GM10266 (cell line): ENCODE measurements at regions not wholly inside any gene's neighbourhood (a gene's known extent, or its start where the extent isn't known, plus 50 kb on each side); places are given as distances from the start of the nearest gene placed in this dataset.

Experiments
- DNase-seq: peaks from one replicate; pipeline ENCODE4 v3.0.0; 2012; ENCODE audit errors: extremely low spot score
- TF ChIP-seq, protein P1 (sequence below): IDR thresholded peaks from 2 replicates; pipeline ENCODE4 v1.5.1; 2012; ENCODE audit warnings: mild to moderate bottlenecking, low read depth; ENCODE audit not compliant: control insufficient read depth, insufficient read depth; ENCODE audit errors: missing control alignments

DNA sequence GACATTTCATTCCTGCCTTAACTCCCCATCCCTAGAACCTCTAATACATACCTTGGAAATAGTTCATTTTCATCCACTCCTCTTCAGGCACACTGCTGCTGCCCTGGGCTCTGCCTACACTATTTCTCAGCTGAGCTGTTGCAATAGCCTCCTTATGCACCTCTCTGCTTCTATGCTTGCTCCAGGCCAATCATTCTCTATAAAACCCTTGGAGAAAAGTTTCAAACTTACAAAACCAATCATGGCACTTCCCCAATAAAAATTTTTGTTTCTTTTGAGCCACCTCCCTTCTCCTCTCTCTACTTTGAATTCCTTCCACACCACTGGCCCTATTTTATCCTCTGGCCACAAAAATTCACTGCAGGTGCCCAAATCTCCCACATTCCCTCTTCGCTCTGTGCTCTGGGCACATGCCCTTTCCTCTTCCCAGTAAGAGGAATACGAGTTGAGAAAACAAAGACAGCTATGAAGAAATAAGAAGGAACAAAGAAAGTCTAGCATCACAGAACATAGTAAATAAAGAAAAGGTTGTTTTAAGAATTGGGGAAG lies 301.4 kb downstream of the ELAVL2 start:
- DNase-seq: no peak
- TF ChIP-seq, protein P1, sequence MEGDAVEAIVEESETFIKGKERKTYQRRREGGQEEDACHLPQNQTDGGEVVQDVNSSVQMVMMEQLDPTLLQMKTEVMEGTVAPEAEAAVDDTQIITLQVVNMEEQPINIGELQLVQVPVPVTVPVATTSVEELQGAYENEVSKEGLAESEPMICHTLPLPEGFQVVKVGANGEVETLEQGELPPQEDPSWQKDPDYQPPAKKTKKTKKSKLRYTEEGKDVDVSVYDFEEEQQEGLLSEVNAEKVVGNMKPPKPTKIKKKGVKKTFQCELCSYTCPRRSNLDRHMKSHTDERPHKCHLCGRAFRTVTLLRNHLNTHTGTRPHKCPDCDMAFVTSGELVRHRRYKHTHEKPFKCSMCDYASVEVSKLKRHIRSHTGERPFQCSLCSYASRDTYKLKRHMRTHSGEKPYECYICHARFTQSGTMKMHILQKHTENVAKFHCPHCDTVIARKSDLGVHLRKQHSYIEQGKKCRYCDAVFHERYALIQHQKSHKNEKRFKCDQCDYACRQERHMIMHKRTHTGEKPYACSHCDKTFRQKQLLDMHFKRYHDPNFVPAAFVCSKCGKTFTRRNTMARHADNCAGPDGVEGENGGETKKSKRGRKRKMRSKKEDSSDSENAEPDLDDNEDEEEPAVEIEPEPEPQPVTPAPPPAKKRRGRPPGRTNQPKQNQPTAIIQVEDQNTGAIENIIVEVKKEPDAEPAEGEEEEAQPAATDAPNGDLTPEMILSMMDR: no peak

DNA sequence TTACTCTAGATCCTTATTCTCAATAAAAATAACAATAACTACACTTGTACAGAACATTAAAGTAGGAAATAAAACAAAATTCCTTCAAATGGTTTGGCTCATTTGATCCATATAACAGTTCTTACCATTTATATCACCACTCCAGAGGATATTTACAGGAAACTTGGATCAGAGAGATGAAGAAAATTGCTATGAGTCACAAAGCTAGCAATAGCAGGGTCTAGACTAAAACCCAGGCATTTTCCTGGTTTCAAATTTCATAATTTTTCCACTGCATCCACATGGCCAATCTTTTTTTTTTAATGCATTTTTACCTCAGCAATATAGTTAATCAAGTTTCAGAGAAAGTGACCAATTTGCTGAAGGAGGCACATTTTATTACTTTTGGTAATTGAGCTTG lies 299.2 kb downstream of the ELAVL2 start:
- TF ChIP-seq, protein P1: no peak
- DNase-seq: no peak

DNA sequence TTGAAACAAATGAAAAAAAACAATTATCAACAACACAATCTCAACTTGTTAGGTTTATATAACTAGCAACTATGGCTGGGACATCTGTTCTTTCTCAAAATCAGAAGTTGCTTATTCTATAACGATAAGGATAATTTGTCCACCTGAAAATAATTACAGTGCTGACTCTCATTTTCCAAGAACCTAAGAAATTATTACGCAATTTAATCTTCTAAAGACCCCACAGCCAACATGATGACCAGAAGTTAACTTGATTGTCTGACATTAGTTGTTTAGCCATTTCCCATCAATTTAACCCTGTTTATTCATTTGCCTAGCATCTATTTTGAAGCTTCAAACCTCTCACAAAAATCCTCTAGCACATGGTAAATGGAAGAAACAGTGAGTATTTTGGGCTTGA lies 293.8 kb downstream of the ELAVL2 start:
- no peak for DNase-seq

DNA sequence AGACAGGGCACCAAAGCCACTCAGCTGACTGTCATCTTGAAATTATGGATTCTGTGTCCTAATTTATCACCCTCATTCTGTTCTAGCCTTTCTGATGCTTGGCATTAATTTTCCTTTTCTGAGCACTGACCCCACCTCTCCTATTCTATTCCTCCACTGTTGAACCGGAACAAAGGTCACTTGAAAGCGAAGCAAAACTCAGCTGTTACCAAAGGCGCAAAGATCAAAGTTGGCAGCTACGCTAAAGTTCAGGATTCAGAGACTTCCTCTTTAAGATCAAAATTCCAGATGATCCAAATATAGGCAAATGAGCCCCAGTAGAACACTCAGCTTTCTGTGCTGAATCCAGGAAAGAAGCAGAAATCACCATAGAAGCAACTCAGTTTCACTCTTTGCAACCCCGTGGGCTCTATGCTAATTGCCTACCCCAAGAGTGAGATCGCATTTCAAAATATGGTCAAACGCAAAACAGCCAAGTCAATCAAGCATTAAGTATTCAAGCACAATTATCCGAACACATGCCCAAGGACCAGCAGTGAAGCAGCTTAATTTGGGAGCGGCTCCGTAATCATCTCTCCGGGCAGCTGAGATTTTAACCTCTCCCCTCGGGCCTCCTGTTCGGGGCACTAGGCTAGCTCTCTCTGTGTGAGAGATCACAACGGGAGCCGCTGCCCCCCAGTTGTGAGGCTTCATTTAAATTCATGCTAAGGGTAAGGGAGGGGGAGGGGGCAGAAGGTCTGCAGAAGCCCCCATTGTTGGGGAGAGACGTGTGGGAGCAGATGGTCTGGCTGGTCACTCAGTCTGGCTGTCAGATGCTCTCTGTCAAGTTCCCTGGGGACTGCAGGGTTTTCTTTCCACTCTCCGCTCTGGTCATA lies 288.6 kb downstream of the ELAVL2 start:
- DNase-seq: no peak
- TF ChIP-seq, protein P1: no peak

More for the DNA sequence above, 293.8 kb downstream of the ELAVL2 start:
- TF ChIP-seq, protein P1: no peak

DNA sequence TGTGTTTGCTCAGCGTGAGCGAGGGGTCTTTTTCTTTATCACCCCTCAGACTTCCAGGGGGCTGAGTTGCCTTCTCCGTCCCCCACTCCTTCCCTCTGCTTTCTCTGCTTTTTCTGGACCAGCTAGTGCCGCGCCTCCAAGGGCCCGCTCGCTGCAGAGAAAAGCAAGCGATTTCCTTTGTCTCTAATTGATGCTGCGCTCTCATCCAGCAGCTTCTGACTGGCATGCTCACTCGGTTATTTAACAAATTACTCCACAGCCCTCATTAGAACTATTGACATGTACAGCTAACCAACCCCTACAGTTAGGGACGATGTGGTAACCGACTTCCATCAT lies 288.0 kb downstream of the ELAVL2 start:
- TF ChIP-seq, protein P1: no peak
- DNase-seq: no peak

DNA sequence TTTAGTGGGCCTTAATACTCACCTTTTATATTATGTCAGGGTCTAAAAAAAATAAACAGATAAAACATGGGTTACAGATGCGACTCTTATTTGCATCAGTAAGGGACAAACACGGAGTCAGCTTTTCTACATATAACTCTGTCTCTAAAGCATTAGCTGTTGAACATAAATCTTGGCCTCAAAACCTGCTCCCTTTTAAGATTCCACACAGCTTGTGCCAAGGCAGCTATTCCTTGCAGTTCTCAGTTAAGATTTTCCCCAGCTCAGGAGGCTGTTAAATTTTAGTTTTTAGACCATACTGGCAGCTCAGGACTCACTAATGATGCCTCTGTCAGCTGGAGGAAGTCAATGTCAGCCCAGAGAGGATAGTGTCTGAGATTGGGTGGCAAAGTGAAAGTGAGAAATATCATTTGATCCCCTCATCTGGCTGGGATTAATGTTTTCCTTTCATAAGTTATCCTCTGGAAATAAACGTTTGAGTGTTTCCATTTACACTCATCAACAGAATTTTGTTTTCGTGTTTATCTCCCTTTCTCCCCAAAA lies 287.5 kb downstream of the ELAVL2 start:
- no peak for DNase-seq
- TF ChIP-seq, protein P1: no peak

DNA sequence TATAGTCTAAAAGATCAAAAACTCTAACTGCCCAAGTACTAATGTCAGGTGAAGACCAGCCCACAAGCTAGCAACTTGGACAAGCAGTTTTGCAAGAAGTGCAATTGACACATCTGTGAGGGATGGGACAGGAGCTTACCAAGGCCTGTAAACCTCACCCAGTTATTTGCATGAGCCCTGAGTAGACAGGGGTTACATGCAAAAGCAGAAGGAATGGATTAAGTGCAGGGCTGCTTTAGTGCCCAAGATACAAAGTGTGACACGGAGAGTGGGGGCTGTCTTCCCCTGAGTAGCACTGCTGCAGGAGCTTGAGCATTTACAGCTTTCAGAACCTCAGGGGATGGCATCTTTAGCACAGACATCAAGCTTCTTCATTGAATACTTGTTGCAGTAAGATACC lies 286.7 kb downstream of the ELAVL2 start:
- TF ChIP-seq, protein P1: no peak
- DNase-seq: no peak
